Uterus (tissue), 2 donors: ENCODE measurements at regions not wholly inside any gene's neighbourhood (a gene's known extent, or its start where the extent isn't known, plus 50 kb on each side); places are given as distances from the start of the nearest gene placed in this dataset.
"Not testable (repeated sequence)": the region's sequence is repeated elsewhere in the genome, so short reads cannot be mapped to it uniquely, and the experiment has no call there.

Source experiments
- CTCF ChIP-seq, 4 experiments: fragments of 200-600 bp in 2 of 4; fragments of 450-650 bp in 2 of 4; sonication (generic) in 2 of 4; IDR thresholded peaks; one replicate each; pipeline ENCODE4 v1.5.1; 2016 to 2019; ENCODE audit warnings: antibody characterized with exemption in 4 of 4, mild to moderate bottlenecking in 2 of 4, moderate library complexity in 1 of 4
- POLR2A ChIP-seq, 2 donors: fragments of 450-650 bp; IDR thresholded peaks; one replicate each; pipeline ENCODE4 v1.6.1; 2016; ENCODE audit warnings: antibody characterized with exemption in 2 of 2, mild to moderate bottlenecking in 1 of 2, moderate library complexity in 1 of 2

GRCh38 chr5:21480054-21480453 is 1373.1 kb downstream of the CDH12 start:
- not testable (repeated sequence) for TF ChIP-seq CTCF, POLR2A (IDR thresholded peaks at IDR 0.05)
